MM.1S (cell line): ENCODE measurements at regions not wholly inside any gene's neighbourhood (a gene's known extent, or its start where the extent isn't known, plus 50 kb on each side); places are given as distances from the start of the nearest gene placed in this dataset.

ENCODE experiments used
- DNase-seq: peaks from one replicate; pipeline ENCODE4 v3.0.0-alpha.2; 2015
- H2AFZ ChIP-seq: fragments of 300-600 bp; sonication (generic); 2 replicates; pipeline ENCODE4 v1.6.0; 2016; ENCODE audit warnings: antibody characterized with exemption, low read length
- H3F3A ChIP-seq: fragments of 300-600 bp; sonication (generic); 2 replicates; pipeline ENCODE4 v1.6.1; 2016; ENCODE audit warnings: mild to moderate bottlenecking, antibody characterized with exemption, low read length, moderate library complexity, mixed read lengths; ENCODE audit not compliant: insufficient read depth
- H3K27ac ChIP-seq: fragments of 300-600 bp; sonication (generic); 2 replicates; pipeline ENCODE4 v1.5.1; 2016; ENCODE audit warnings: mild to moderate bottlenecking, low read length
- H3K27me3 ChIP-seq: fragments of 300-600 bp; sonication (generic); replicated peaks from 2 replicates; pipeline ENCODE4 v1.6.0; 2016; ENCODE audit warnings: low read length; ENCODE audit not compliant: insufficient read depth
- H3K36me3 ChIP-seq: fragments of 300-600 bp; sonication (generic); replicated peaks from 2 replicates; pipeline ENCODE4 v1.6.1; 2016; ENCODE audit warnings: mild to moderate bottlenecking, low read length, mixed read lengths; ENCODE audit not compliant: insufficient read depth
- H3K4me1 ChIP-seq: fragments of 300-600 bp; sonication (generic); 2 replicates; pipeline ENCODE4 v1.6.1; 2016; ENCODE audit warnings: low read length, mixed read lengths
- H3K4me2 ChIP-seq: fragments of 300-600 bp; sonication (generic); 2 replicates; pipeline ENCODE4 v1.6.0; 2016; ENCODE audit warnings: low read depth, low read length
- H3K4me3 ChIP-seq: fragments of 300-600 bp; sonication (generic); 2 replicates; pipeline ENCODE4 v1.5.1; 2016; ENCODE audit warnings: low read length, mixed read lengths
- H3K79me2 ChIP-seq: fragments of 300-600 bp; sonication (generic); 2 replicates; pipeline ENCODE4 v1.6.1; 2016; ENCODE audit warnings: mixed run types, low read length, mixed read lengths
- H3K9ac ChIP-seq: fragments of 300-600 bp; sonication (generic); 2 replicates; pipeline ENCODE4 v1.6.1; 2016; ENCODE audit warnings: low read length, mixed read lengths
- H3K9me2 ChIP-seq: fragments of 300-600 bp; sonication (generic); replicated peaks from 2 replicates; pipeline ENCODE4 v1.6.1; 2016; ENCODE audit warnings: mild to moderate bottlenecking, low read length, mixed read lengths; ENCODE audit not compliant: insufficient read depth
- H3K9me3 ChIP-seq: fragments of 300-600 bp; sonication (generic); replicated peaks from 2 replicates; pipeline ENCODE4 v1.6.1; 2016; ENCODE audit warnings: mild to moderate bottlenecking, low read length, mixed read lengths; ENCODE audit not compliant: insufficient read depth
- H4K20me1 ChIP-seq: fragments of 300-600 bp; sonication (generic); 2 replicates; pipeline ENCODE4 v1.6.1; 2016; ENCODE audit warnings: mild to moderate bottlenecking, low read length, moderate library complexity, mixed read lengths; ENCODE audit not compliant: insufficient read depth
- EZH2 ChIP-seq: fragments of 300-600 bp; sonication (generic); optimal IDR thresholded peaks from 2 replicates; pipeline ENCODE3; 2017; ENCODE audit warnings: low read depth, mild to moderate bottlenecking, antibody characterized with exemption, low read length, mixed read lengths
- EZH2phosphoT487 ChIP-seq: fragments of 300-600 bp; sonication (generic); IDR thresholded peaks from 2 replicates; pipeline ENCODE4 v1.6.1; 2018; ENCODE audit warnings: antibody characterized with exemption, low read length
- TF ChIP-seq, protein P1 (sequence below): fragments of 300-600 bp; sonication (generic); IDR thresholded peaks from 2 replicates; pipeline ENCODE4 v1.5.1; 2016; ENCODE audit warnings: antibody characterized with exemption, low read length, mixed read lengths

DNA sequence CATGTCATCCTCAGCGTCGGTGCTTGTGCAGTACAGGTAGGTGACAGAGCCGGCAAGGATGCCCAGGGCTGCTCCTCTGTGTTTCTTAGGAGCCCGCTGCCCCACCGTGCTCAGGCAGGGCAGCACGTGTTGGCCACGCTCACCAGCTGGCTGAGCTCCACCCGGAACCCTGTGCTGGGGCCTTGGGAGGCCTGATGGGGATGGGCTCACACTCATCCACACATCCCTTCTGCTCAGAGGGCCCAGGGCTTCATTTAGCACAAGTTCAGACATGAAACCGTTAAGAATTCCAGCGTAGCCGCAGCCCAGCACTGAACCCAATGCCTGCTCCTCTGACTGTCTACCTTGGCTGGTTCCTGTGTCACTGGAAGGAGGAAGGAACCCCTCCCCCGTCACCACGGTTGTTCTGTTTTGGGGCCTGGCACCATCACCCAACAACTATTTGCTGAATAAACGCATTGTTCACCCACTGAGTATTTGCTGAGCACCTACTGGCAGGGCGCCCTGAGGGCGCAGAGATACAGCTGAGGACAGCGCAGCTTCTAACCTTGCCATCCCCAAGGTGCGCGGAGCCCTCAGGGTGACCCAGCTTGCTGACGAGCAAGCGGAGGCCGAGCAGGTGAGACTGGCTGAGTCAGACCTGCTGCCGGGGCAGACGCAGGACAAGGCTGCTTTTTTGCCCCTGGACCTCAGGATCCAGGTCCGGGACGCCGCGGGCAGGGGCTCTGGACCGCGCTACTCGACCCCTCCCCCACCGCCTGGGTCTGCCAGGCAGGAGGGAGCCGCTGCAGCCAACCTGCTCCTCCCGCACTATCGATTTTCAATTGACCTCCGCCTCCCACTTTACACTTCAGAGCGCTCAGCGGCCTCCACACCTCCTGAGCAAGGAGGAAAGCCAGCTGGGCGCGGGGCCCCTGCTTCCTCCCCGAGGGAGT lies 50.6 kb upstream of the RET start:
- no peaks in the 10 kb centered on the region for H3K36me3 ChIP-seq
- no peak overlapping the region for H3K4me3 ChIP-seq
- H3K4me2 ChIP-seq, result no peak overlapping the region
- no peaks in the 10 kb centered on the region for H3K79me2 ChIP-seq
- H3F3A ChIP-seq, result no peaks in the 10 kb centered on the region
- H2AFZ ChIP-seq, result no peak overlapping the region
- H3K27ac ChIP-seq, result no peak overlapping the region
- no peaks in the 10 kb centered on the region for H3K9me3 ChIP-seq
- H4K20me1 ChIP-seq, result no peaks in the 10 kb centered on the region
- DNase-seq, result no peak
- TF ChIP-seq, protein P1, sequence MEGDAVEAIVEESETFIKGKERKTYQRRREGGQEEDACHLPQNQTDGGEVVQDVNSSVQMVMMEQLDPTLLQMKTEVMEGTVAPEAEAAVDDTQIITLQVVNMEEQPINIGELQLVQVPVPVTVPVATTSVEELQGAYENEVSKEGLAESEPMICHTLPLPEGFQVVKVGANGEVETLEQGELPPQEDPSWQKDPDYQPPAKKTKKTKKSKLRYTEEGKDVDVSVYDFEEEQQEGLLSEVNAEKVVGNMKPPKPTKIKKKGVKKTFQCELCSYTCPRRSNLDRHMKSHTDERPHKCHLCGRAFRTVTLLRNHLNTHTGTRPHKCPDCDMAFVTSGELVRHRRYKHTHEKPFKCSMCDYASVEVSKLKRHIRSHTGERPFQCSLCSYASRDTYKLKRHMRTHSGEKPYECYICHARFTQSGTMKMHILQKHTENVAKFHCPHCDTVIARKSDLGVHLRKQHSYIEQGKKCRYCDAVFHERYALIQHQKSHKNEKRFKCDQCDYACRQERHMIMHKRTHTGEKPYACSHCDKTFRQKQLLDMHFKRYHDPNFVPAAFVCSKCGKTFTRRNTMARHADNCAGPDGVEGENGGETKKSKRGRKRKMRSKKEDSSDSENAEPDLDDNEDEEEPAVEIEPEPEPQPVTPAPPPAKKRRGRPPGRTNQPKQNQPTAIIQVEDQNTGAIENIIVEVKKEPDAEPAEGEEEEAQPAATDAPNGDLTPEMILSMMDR, result no peak
- TF ChIP-seq EZH2 (no peak), EZH2phosphoT487 (no peak)
- no peaks in the 10 kb centered on the region for H3K9me2 ChIP-seq
- H3K4me1 ChIP-seq, result no peaks in the 10 kb centered on the region
- no peak overlapping the region for H3K9ac ChIP-seq
- no peaks in the 10 kb centered on the region for H3K27me3 ChIP-seq
